ENCODE measurements at regions not wholly inside any gene's neighbourhood (a gene's known extent, or its start where the extent isn't known, plus 50 kb on each side); places are given as distances from the start of the nearest gene placed in this dataset.

DNA sequence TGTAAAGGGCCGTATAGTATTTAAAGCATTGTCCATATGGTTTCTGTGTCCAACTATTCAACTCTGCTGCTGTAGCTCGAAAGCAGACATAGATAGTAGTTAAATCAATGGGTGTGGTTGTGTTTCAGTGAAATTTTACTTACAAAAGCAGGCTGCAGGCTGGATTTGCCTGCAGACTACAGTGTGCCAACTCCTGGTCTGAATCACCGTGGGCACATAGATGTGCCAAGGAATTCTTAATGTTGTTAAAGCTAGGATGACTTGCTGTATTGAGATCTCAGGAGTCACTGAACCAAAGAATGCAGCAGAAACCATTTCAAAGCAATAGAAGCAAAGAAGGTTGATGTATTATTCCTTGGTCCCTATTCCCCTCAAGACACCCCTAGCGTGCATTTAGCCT is 379.0 kb downstream of the STIM2 start:
- no peak overlapping the region for H3K4me3 ChIP-seq
- TF ChIP-seq, protein P1, sequence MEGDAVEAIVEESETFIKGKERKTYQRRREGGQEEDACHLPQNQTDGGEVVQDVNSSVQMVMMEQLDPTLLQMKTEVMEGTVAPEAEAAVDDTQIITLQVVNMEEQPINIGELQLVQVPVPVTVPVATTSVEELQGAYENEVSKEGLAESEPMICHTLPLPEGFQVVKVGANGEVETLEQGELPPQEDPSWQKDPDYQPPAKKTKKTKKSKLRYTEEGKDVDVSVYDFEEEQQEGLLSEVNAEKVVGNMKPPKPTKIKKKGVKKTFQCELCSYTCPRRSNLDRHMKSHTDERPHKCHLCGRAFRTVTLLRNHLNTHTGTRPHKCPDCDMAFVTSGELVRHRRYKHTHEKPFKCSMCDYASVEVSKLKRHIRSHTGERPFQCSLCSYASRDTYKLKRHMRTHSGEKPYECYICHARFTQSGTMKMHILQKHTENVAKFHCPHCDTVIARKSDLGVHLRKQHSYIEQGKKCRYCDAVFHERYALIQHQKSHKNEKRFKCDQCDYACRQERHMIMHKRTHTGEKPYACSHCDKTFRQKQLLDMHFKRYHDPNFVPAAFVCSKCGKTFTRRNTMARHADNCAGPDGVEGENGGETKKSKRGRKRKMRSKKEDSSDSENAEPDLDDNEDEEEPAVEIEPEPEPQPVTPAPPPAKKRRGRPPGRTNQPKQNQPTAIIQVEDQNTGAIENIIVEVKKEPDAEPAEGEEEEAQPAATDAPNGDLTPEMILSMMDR (IDR thresholded peaks at IDR 0.05): no peak
- no peak for TF ChIP-seq EP300 (IDR thresholded peaks at IDR 0.05)
- TF ChIP-seq POLR2A (IDR thresholded peaks at IDR 0.05): no peak
- TF ChIP-seq POLR2AphosphoS5 (IDR thresholded peaks at IDR 0.05): no peak
- peaks cover 0 to 5% (median 0%) of the 10 kb centered on the region in 4 donors for H3K9me3 ChIP-seq
- no peaks in the 10 kb centered on the region for H3K27me3 ChIP-seq
- intact Hi-C loops (cut with DNase I; ENCODE audit: low total_unique reads): no loop called here
- no peak overlapping the region for H3K27ac ChIP-seq
- H3K4me1 ChIP-seq: no peaks in the 10 kb centered on the region
- WGBS, 5 donors: 75 to 91% (median 84%) methylated on average over 4 of the region's 4 CpGs
- no peaks in the 10 kb centered on the region for H3K36me3 ChIP-seq
- no peak for DNase-seq

GRCh38 chr4:27242217-27242616 is 381.6 kb downstream of the STIM2 start:
- Histone ChIP-seq H3K4me3 (no peak overlapping the region), H3K4me1 (no peaks in the 10 kb centered on the region), H3K9me3 (peaks cover 0 to 5% (median 0%) of the 10 kb centered on the region in 4 donors), H3K27me3 (no peaks in the 10 kb centered on the region), H3K27ac (no peak overlapping the region), H3K36me3 (no peaks in the 10 kb centered on the region)
- DNase-seq: no peak
- TF ChIP-seq EP300 (IDR thresholded peaks at IDR 0.05) (no peak), POLR2A (IDR thresholded peaks at IDR 0.05) (no peak), POLR2AphosphoS5 (IDR thresholded peaks at IDR 0.05) (no peak)
- TF ChIP-seq, protein P1 (IDR thresholded peaks at IDR 0.05): no peak
- intact Hi-C loops (cut with DNase I; ENCODE audit: low total_unique reads): no loop called here

DNA sequence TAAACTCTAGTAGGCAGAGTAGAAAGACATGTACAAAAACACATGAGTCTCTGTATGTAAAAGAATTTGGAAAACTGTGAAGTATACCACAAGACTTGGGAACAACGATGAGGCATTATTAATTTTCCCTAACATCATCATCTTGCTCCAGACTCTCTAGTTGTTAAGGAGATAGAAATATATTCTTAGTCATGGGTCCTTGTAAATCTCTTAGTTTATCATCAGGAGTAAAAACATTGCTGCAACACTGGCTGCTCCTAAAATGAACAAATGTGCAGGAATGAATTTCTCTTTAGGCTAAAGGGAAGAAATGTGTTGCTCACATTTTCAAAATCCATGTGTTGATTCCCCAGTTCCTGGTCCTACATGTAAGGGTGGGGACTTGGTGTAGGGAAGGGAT is 384.6 kb downstream of the STIM2 start:
- no peaks in the 10 kb centered on the region for H3K27me3 ChIP-seq
- no peak overlapping the region for H3K27ac ChIP-seq
- no peak for DNase-seq
- no peaks in the 10 kb centered on the region for H3K4me1 ChIP-seq
- 71 to 86% (median 82%) methylated on average over 1 of the region's 1 CpG for WGBS, 5 donors
- TF ChIP-seq POLR2A (IDR thresholded peaks at IDR 0.05) (no peak), EP300 (IDR thresholded peaks at IDR 0.05) (no peak)
- TF ChIP-seq, protein P1 (IDR thresholded peaks at IDR 0.05): no peak
- no peak overlapping the region for H3K4me3 ChIP-seq
- no peaks in the 10 kb centered on the region for H3K36me3 ChIP-seq
- intact Hi-C loops (cut with DNase I; ENCODE audit: low total_unique reads): no loop called here
- H3K9me3 ChIP-seq: peaks cover 0 to 5% (median 0%) of the 10 kb centered on the region in 4 donors

DNA sequence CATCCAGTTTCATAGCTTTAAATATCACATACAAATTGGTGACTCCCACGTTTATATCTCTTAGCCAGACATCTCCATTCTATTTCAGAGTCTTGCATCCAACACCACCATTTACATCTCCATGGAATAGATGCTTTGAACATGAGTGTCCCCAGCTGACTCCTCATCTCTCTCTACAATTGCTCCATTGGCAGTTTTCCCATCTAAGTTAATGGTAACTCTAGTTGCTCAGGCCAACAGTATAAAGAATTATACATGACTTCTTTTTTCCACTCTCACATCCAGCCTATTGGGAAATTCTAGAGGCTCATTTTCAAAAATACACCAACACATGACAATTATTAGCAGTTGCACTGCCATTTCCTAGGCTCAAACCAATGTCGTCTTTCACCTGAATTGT is 388.2 kb downstream of the STIM2 start:
- no peaks in the 10 kb centered on the region for H3K27me3 ChIP-seq
- TF ChIP-seq, protein P1 (IDR thresholded peaks at IDR 0.05): no peak
- TF ChIP-seq POLR2AphosphoS5 (IDR thresholded peaks at IDR 0.05): no peak
- no peak for TF ChIP-seq POLR2A (IDR thresholded peaks at IDR 0.05)
- TF ChIP-seq EP300 (IDR thresholded peaks at IDR 0.05): no peak
- intact Hi-C loops (cut with DNase I; ENCODE audit: low total_unique reads): no loop called here
- peak overlapping the region in 1 of 5 donors; percentile 17 for H3K27ac ChIP-seq
- WGBS, 5 donors: 45 to 60% (median 57%) methylated on average over 2 of the region's 2 CpGs
- H3K9me3 ChIP-seq: no peaks in the 10 kb centered on the region
- peak in 1 of 2 donors; percentile 58 for DNase-seq
- H3K36me3 ChIP-seq: no peaks in the 10 kb centered on the region
- peaks cover 0 to 9% (median 0%) of the 10 kb centered on the region in 4 donors for H3K4me1 ChIP-seq
- no peak overlapping the region for H3K4me3 ChIP-seq
